GM12864 (cell line): ENCODE measurements at regions not wholly inside any gene's neighbourhood (a gene's known extent, or its start where the extent isn't known, plus 50 kb on each side); places are given as distances from the start of the nearest gene placed in this dataset.

Source experiments
- DNase-seq: peaks from one replicate; pipeline ENCODE4 v3.0.0-alpha.2; 2011; ENCODE audit warnings: low read depth
- H3K4me3 ChIP-seq: 2 replicates; pipeline ENCODE4 v1.5.1; 2011; ENCODE audit warnings: mild to moderate bottlenecking, low read depth, low read length, control low read depth
- TF ChIP-seq, protein P1 (sequence below): IDR thresholded peaks from 2 replicates; pipeline ENCODE4 v1.5.1; 2011; ENCODE audit warnings: low read depth, mild to moderate bottlenecking, moderate library complexity, low read length, control low read depth, inconsistent platforms; ENCODE audit errors: missing control alignments

DNA sequence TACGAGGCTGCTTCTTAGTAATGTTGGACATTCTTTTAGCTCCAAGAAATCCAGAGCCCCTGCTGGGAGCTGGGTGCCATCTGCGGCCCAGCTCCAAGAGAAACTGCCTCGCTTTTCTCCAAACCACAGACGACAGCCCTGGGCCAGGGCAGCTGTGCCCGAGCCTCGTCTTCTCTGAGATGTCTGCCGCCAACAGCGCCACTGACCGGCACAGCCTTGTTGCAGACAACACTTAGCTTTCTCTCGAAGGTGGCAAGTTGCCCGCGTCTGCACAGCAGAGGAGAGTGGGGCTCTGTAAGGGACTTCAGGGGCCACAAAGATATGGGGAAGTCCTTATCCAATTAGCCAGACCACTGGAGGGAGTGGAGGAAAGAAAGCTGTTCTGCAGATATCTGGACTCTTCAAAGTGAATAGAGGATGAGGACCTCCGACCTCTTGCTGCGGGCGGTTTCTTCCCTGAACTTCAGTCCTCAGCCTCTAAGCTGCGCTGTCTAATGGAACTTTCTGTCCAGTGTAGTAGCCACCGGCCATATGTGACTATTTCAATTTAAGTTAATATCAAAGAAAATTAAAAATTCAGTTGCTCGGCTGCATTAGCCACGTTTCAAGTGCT lies 63.9 kb upstream of the DISP3 start:
- no peak overlapping the region for H3K4me3 ChIP-seq
- TF ChIP-seq, protein P1, sequence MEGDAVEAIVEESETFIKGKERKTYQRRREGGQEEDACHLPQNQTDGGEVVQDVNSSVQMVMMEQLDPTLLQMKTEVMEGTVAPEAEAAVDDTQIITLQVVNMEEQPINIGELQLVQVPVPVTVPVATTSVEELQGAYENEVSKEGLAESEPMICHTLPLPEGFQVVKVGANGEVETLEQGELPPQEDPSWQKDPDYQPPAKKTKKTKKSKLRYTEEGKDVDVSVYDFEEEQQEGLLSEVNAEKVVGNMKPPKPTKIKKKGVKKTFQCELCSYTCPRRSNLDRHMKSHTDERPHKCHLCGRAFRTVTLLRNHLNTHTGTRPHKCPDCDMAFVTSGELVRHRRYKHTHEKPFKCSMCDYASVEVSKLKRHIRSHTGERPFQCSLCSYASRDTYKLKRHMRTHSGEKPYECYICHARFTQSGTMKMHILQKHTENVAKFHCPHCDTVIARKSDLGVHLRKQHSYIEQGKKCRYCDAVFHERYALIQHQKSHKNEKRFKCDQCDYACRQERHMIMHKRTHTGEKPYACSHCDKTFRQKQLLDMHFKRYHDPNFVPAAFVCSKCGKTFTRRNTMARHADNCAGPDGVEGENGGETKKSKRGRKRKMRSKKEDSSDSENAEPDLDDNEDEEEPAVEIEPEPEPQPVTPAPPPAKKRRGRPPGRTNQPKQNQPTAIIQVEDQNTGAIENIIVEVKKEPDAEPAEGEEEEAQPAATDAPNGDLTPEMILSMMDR, result no peak
- DNase-seq, result no peak

DNA sequence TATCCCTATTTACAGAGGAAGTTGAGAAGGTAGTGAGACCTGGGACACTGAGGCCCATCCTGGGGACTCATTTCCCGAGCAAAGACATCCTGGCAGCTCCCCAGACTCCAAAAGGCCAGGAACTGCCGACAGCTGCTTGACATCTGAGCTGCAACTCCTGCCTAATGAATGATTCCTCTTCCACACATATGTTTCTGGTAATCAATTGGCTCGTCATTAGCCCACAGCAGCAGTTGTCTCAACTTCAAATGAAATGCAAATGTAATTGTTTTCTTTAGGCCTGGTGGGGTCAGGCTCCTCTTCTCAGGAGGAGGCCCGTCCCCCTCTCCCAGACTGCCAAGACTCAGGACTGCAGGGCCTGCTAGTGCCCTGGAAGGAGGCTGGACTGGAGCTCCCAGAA lies 61.8 kb upstream of the DISP3 start:
- H3K4me3 ChIP-seq, result no peak overlapping the region
- TF ChIP-seq, protein P1, result no peak
- DNase-seq, result no peak

DNA sequence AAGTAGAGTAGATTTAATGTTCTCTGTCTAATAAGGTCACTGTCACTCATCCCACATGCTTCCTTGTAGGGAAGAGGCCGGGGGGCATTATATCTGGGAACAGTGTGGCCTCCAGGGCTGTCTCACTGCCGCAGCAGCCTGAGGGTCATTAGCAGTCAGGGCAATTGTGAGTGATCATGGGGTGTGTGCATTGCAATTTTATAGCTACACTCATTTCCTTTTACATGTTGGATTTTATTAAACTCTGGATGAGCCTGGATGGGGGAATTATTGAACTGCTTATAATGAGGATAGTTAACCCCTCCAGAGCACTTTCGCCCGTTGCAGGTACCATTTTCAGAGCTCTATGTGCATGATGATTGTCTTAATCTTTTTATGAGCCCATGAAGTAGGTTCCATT lies 60.9 kb upstream of the DISP3 start:
- TF ChIP-seq, protein P1, result no peak
- no peak for DNase-seq
- H3K4me3 ChIP-seq, result no peak overlapping the region

DNA sequence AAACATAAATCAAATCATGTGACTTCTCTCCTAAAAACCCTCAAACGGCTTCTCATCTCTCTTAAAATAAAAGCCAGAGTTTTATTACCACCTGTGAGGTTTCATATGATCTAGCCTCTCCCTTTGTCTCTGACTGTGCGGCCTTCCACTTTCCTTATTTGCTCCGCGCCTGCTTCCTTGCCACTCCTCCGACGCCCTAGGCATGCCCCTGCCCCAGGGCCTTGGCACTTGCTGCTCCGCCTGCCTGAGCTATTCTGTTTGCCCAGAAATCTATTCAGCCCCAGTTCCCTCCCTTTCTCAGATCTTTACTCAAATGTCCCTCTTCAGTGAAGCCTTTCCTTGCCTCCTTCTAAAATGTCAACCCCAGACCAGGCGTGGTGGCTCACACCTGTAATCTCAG lies 57.5 kb upstream of the DISP3 start:
- TF ChIP-seq, protein P1, result no peak
- no peak overlapping the region for H3K4me3 ChIP-seq
- no peak for DNase-seq

DNA sequence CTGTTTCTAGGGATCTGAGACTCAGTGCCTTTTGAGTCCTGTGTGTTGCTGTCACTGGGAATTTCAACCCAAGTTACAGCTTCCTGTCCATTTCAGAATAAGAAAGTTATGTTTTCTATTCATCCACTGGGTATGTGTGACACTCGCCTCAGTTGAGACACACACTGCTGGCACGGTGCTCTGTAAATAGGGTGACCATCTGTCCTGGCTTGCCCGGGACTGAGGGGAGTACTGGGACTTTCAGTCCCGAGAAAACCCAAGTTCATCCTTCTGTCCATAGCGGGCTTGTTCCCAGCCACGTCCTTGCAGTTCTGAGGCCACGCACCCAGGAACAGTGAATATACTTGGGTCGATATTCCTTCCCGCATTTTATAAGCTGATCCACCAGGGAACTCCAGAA lies 56.3 kb upstream of the DISP3 start:
- TF ChIP-seq, protein P1, result no peak
- H3K4me3 ChIP-seq, result no peak overlapping the region
- no peak for DNase-seq

DNA sequence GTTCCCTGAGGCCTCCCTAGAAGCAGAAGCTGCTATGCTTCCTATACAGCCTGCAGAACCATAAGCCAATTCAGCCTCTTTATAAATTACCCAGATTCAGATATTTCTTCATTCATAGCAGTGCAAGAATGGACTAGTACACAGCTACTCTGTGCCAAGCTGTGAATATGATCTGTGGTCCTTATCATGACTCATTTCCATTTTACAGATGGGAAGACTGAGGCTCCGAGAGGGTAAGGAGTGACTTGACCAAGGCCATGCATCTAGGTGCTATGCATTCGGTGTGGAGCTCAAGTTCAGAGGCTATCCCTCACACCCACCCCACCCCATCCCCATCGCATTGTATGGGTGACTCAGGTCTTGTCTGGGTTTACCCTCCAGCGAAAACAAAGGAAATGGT lies 52.3 kb upstream of the DISP3 start:
- H3K4me3 ChIP-seq, result no peak overlapping the region
- TF ChIP-seq, protein P1, result no peak
- DNase-seq, result no peak

DNA sequence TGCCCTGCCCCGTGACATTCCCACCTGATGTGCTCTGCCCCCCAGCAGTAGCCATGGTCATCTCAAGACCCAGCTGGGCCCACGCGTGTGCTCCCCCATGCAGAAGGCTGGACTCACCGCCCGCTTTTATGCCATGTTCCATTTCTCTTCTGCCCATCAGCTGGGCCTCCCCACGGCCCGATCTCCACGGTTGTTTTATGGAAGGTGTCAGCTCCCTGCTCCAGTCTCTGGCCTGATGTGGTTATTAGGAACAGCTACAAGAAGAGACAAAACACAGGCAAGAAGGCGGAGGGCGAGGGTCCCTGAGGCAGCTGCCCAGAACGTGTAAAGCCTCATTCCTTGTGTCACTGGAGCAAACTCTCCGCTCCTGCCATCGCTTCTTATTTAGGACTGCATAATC lies 50.2 kb upstream of the DISP3 start:
- TF ChIP-seq, protein P1, result no peak
- H3K4me3 ChIP-seq, result no peak overlapping the region
- no peak for DNase-seq
